H1 (cell line): ENCODE measurements at regions not wholly inside any gene's neighbourhood (a gene's known extent, or its start where the extent isn't known, plus 50 kb on each side); places are given as distances from the start of the nearest gene placed in this dataset.

ENCODE experiments used
- CHD7 ChIP-seq: fragments of 300-600 bp; sonication (generic); IDR thresholded peaks from 2 replicates; pipeline ENCODE4 v1.7.1; 2012; ENCODE audit warnings: low read length, moderate library complexity, mild to moderate bottlenecking, inconsistent platforms; ENCODE audit not compliant: insufficient replicate concordance
- KDM4A ChIP-seq: IDR thresholded peaks from one replicate; pipeline ENCODE4 v1.7.1; 2012; ENCODE audit warnings: low read depth, mild to moderate bottlenecking, moderate library complexity, low read length, inconsistent platforms; ENCODE audit not compliant: severe bottlenecking
- TEAD4 ChIP-seq: IDR thresholded peaks from 2 replicates; pipeline ENCODE4 v1.6.1; 2012; ENCODE audit warnings: low read depth, low read length, inconsistent platforms, mixed read lengths

GRCh38 chr1:34511802-34512201 is 243.0 kb upstream of the GJB5 start (continued):
- no peak for TF ChIP-seq CHD7
- TF ChIP-seq KDM4A = no peak
- TF ChIP-seq TEAD4 = no peak
